SK-N-SH (cell line): ENCODE measurements at regions not wholly inside any gene's neighbourhood (a gene's known extent, or its start where the extent isn't known, plus 50 kb on each side); places are given as distances from the start of the nearest gene placed in this dataset.

Source experiments
- CHD2 ChIP-seq: fragments of 150-350 bp; IDR thresholded peaks from 2 replicates; pipeline ENCODE4 v1.6.1; 2018; ENCODE audit warnings: low read length; ENCODE audit not compliant: partially characterized antibody
- ELF1 ChIP-seq: IDR thresholded peaks from 2 replicates; pipeline ENCODE4 v1.4.0; 2012
- FOXJ3 ChIP-seq: sonication (generic); formaldehyde crosslinking; IDR thresholded peaks from 2 replicates; pipeline ENCODE4 v1.5.1; 2020; ENCODE audit warnings: mild to moderate bottlenecking, missing genetic modification reagents
- POLR2AphosphoS5 ChIP-seq: IDR thresholded peaks from 2 replicates; pipeline ENCODE4 v1.6.1; 2012; ENCODE audit warnings: low read depth, low read length
- RCOR1 ChIP-seq: fragments of 150-350 bp; IDR thresholded peaks from 2 replicates; pipeline ENCODE4 v1.6.1; 2017; ENCODE audit warnings: antibody characterized with exemption, low read length
- RFX5 ChIP-seq: IDR thresholded peaks from 2 replicates; pipeline ENCODE4 v1.6.1; 2012; ENCODE audit warnings: mild to moderate bottlenecking, improper control_type of control experiment, low read length
- TF ChIP-seq, protein P1 (sequence below): fragments of 200-600 bp; sonication (generic); IDR thresholded peaks from 2 replicates; pipeline ENCODE4 v1.6.1; 2017; ENCODE audit warnings: antibody characterized with exemption, mild to moderate bottlenecking, moderate library complexity
- TF ChIP-seq, protein P2 (sequence below): IDR thresholded peaks from 2 replicates; pipeline ENCODE4 v1.4.0; 2012; ENCODE audit warnings: low read depth, borderline replicate concordance
- TF ChIP-seq, protein P3 (sequence below): IDR thresholded peaks from 2 replicates; pipeline ENCODE4 v1.6.1; 2012; ENCODE audit warnings: mild to moderate bottlenecking, low read depth, low read length, moderate library complexity
- TF ChIP-seq, protein P4 (sequence below): IDR thresholded peaks from 2 replicates; pipeline ENCODE4 v1.4.0; 2012; ENCODE audit warnings: low read depth, borderline replicate concordance

DNA sequence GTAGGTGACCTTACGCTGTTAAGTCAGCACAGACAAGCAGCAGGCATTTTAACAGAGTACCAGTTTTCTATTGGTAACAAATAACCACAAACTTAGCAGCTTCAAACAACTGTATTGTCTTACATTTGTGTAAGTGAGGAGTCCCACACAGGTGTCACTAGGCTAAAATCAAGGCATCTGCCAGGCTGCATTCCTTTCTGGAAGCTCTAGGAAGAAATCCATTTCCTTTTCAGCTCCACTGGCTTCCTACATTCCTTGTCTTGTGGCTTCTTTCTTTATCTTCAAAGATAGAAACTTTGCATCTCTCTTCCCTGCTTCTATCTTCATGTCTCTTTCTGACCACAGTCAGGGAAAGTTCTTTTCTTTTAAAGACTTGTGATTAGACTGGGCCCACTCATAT lies 139.9 kb downstream of the TMEM144 start:
- TF ChIP-seq, protein P1, sequence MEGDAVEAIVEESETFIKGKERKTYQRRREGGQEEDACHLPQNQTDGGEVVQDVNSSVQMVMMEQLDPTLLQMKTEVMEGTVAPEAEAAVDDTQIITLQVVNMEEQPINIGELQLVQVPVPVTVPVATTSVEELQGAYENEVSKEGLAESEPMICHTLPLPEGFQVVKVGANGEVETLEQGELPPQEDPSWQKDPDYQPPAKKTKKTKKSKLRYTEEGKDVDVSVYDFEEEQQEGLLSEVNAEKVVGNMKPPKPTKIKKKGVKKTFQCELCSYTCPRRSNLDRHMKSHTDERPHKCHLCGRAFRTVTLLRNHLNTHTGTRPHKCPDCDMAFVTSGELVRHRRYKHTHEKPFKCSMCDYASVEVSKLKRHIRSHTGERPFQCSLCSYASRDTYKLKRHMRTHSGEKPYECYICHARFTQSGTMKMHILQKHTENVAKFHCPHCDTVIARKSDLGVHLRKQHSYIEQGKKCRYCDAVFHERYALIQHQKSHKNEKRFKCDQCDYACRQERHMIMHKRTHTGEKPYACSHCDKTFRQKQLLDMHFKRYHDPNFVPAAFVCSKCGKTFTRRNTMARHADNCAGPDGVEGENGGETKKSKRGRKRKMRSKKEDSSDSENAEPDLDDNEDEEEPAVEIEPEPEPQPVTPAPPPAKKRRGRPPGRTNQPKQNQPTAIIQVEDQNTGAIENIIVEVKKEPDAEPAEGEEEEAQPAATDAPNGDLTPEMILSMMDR: no peak
- TF ChIP-seq, protein P2, sequence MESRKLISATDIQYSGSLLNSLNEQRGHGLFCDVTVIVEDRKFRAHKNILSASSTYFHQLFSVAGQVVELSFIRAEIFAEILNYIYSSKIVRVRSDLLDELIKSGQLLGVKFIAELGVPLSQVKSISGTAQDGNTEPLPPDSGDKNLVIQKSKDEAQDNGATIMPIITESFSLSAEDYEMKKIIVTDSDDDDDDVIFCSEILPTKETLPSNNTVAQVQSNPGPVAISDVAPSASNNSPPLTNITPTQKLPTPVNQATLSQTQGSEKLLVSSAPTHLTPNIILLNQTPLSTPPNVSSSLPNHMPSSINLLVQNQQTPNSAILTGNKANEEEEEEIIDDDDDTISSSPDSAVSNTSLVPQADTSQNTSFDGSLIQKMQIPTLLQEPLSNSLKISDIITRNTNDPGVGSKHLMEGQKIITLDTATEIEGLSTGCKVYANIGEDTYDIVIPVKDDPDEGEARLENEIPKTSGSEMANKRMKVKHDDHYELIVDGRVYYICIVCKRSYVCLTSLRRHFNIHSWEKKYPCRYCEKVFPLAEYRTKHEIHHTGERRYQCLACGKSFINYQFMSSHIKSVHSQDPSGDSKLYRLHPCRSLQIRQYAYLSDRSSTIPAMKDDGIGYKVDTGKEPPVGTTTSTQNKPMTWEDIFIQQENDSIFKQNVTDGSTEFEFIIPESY: no peak
- TF ChIP-seq POLR2AphosphoS5: no peak
- TF ChIP-seq, protein P3, sequence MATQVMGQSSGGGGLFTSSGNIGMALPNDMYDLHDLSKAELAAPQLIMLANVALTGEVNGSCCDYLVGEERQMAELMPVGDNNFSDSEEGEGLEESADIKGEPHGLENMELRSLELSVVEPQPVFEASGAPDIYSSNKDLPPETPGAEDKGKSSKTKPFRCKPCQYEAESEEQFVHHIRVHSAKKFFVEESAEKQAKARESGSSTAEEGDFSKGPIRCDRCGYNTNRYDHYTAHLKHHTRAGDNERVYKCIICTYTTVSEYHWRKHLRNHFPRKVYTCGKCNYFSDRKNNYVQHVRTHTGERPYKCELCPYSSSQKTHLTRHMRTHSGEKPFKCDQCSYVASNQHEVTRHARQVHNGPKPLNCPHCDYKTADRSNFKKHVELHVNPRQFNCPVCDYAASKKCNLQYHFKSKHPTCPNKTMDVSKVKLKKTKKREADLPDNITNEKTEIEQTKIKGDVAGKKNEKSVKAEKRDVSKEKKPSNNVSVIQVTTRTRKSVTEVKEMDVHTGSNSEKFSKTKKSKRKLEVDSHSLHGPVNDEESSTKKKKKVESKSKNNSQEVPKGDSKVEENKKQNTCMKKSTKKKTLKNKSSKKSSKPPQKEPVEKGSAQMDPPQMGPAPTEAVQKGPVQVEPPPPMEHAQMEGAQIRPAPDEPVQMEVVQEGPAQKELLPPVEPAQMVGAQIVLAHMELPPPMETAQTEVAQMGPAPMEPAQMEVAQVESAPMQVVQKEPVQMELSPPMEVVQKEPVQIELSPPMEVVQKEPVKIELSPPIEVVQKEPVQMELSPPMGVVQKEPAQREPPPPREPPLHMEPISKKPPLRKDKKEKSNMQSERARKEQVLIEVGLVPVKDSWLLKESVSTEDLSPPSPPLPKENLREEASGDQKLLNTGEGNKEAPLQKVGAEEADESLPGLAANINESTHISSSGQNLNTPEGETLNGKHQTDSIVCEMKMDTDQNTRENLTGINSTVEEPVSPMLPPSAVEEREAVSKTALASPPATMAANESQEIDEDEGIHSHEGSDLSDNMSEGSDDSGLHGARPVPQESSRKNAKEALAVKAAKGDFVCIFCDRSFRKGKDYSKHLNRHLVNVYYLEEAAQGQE: no peak
- TF ChIP-seq ELF1: no peak
- TF ChIP-seq CHD2: no peak
- TF ChIP-seq, protein P4, sequence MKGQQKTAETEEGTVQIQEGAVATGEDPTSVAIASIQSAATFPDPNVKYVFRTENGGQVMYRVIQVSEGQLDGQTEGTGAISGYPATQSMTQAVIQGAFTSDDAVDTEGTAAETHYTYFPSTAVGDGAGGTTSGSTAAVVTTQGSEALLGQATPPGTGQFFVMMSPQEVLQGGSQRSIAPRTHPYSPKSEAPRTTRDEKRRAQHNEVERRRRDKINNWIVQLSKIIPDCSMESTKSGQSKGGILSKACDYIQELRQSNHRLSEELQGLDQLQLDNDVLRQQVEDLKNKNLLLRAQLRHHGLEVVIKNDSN: no peak
- no peak for TF ChIP-seq RCOR1
- TF ChIP-seq RFX5: no peak
- TF ChIP-seq FOXJ3: no peak
